ENCODE measurements at regions not wholly inside any gene's neighbourhood (a gene's known extent, or its start where the extent isn't known, plus 50 kb on each side); places are given as distances from the start of the nearest gene placed in this dataset.

DNA sequence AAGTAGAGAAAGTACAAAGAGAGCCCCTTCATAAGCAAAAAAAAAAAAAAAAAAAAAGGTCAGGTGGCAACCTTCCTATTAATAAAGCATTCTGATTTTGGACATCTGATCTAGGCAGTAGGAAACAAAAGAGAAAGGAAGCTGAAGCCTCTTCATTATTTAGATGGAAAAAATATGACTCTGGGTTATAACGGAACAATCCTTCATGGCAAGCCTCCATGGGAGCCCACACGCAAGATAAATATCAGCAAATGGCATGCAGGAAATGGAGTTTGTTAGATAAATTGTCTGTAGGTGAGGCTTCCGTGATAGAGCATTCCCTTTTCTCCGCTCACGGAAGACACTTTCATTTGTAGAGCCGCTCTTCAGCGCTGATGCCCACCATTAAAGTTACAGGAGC, 381.0 kb downstream of the TTLL7 start:
- Histone ChIP-seq H4K20me1 (ENCODE audit: insufficient read depth, low read depth, low read length) (no peaks in the 10 kb centered on the region), H3K4me1 (ENCODE audit: low read length) (0 out of 2 replicates have a peak, but pooled peaks cover 2% of the 10 kb centered on the region), H3K27me3 (ENCODE audit: low read length) (no peaks in the 10 kb centered on the region), H3K9me2 (replicated peaks; ENCODE audit: insufficient read depth, low read length) (no peaks in the 10 kb centered on the region), H3K4me3 (ENCODE audit: low read length) (no peak overlapping the region), H3K27ac (ENCODE audit: low read length) (no peak overlapping the region), H3K79me2 (ENCODE audit: low read length) (no peaks in the 10 kb centered on the region), H3K9ac (ENCODE audit: low read length) (no peak overlapping the region), H3K36me3 (ENCODE audit: insufficient read depth, low read length) (no peaks in the 10 kb centered on the region), H2AFZ (ENCODE audit: low read length) (no peak overlapping the region), H3K9me3 (ENCODE audit: low read length) (no peaks in the 10 kb centered on the region), H3K4me2 (ENCODE audit: low read depth, low read length, poor library complexity, severe bottlenecking) (no peak overlapping the region)
- no peak for DNase-seq

DNA sequence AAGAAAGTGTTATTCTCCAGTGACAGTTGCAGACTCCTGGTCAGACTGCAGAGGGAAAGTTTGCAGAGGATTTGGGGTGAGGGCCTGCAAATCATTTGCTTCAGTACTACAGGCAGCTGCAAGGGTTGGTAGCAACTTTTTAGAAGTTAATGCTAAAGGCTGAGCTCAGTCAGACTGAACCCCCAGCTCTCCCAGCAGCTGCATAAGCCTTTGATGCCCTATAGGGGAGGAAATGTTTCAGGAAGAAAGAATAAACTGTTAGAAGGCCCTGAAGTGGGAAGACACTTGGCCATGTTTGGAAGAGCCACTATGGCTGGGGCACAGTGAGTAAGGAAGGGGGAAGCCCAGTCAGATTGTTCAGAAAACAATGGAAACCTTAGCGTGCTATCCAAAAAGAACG, 383.6 kb downstream of the TTLL7 start:
- no peaks in the 10 kb centered on the region for H3K27me3 ChIP-seq (ENCODE audit: low read length)
- no peak overlapping the region for H3K4me2 ChIP-seq (ENCODE audit: low read depth, low read length, poor library complexity, severe bottlenecking)
- H3K9me3 ChIP-seq (ENCODE audit: low read length) = no peaks in the 10 kb centered on the region
- no peaks in the 10 kb centered on the region for H3K9me2 ChIP-seq (replicated peaks; ENCODE audit: insufficient read depth, low read length)
- DNase-seq = no peak
- H3K79me2 ChIP-seq (ENCODE audit: low read length) = no peaks in the 10 kb centered on the region
- no peak overlapping the region for H2AFZ ChIP-seq (ENCODE audit: low read length)
- no peak overlapping the region for H3K4me3 ChIP-seq (ENCODE audit: low read length)
- H3K4me1 ChIP-seq (ENCODE audit: low read length) = 0 out of 2 replicates have a peak, but pooled peaks cover 3% of the 10 kb centered on the region
- no peak overlapping the region for H3K27ac ChIP-seq (ENCODE audit: low read length)
- no peak overlapping the region for H3K9ac ChIP-seq (ENCODE audit: low read length)
- H4K20me1 ChIP-seq (ENCODE audit: insufficient read depth, low read depth, low read length) = no peaks in the 10 kb centered on the region
- no peaks in the 10 kb centered on the region for H3K36me3 ChIP-seq (ENCODE audit: insufficient read depth, low read length)

DNA sequence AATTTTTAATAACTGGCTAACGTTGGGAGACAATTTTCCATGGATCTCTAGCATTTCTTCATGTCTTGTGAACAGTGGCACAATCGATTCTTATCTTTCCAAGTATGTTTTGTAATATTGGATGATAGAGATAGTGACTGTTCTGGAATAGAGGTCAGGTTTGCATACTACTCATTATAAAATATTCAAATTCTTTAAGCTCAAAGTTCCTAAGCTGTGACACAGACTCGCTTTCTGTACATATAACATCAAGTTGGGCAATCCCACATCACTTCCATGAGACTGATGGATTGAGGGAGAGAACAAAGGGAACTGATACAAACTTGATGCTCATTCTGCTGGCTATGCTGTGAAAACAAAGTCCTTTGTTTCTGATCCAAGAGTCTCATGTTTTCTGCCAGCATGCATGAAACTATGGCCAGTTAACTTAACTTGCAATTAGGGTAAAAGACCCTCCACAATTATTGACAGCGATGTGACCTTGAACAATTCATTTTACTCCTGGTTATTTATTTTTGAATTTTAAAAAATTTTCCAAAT, 392.4 kb downstream of the TTLL7 start:
- no peaks in the 10 kb centered on the region for H3K79me2 ChIP-seq (ENCODE audit: low read length)
- DNase-seq = no peak
- H2AFZ ChIP-seq (ENCODE audit: low read length) = no peak overlapping the region
- no peak overlapping the region for H3K9ac ChIP-seq (ENCODE audit: low read length)
- H3K4me3 ChIP-seq (ENCODE audit: low read length) = no peak overlapping the region
- H3K27me3 ChIP-seq (ENCODE audit: low read length) = no peaks in the 10 kb centered on the region
- no peaks in the 10 kb centered on the region for H4K20me1 ChIP-seq (ENCODE audit: insufficient read depth, low read depth, low read length)
- no peak overlapping the region for H3K4me2 ChIP-seq (ENCODE audit: low read depth, low read length, poor library complexity, severe bottlenecking)
- H3K27ac ChIP-seq (ENCODE audit: low read length) = no peak overlapping the region
- no peaks in the 10 kb centered on the region for H3K4me1 ChIP-seq (ENCODE audit: low read length)
- H3K36me3 ChIP-seq (ENCODE audit: insufficient read depth, low read length) = no peaks in the 10 kb centered on the region
- no peaks in the 10 kb centered on the region for H3K9me2 ChIP-seq (replicated peaks; ENCODE audit: insufficient read depth, low read length)
- no peaks in the 10 kb centered on the region for H3K9me3 ChIP-seq (ENCODE audit: low read length)

DNA sequence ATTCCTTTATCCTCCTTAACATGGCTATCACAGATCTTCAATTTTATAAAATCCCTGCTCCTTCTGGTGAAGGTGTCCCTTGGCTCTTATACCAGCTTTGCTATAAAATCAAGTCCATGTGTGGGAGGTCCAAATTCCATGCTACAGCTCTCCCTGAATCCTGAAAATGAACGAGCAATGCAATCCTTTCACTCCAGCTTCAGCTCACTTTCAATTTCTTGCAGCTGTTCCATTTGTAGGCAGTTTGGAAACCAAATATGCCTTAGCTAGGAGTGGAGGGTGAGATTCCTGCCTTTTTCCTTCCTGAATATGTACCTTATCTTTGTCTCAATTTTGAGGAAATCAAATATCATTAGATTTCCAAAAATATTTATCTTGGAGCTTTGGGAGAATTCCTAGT, 402.6 kb downstream of the TTLL7 start:
- Histone ChIP-seq H2AFZ (ENCODE audit: low read length) (no peak overlapping the region), H3K9me3 (ENCODE audit: low read length) (no peaks in the 10 kb centered on the region), H3K79me2 (ENCODE audit: low read length) (no peaks in the 10 kb centered on the region), H3K27me3 (ENCODE audit: low read length) (no peaks in the 10 kb centered on the region), H3K27ac (ENCODE audit: low read length) (no peak overlapping the region), H3K4me2 (ENCODE audit: low read depth, low read length, poor library complexity, severe bottlenecking) (no peak overlapping the region), H3K9ac (ENCODE audit: low read length) (no peak overlapping the region), H3K4me3 (ENCODE audit: low read length) (no peak overlapping the region), H3K9me2 (replicated peaks; ENCODE audit: insufficient read depth, low read length) (no peaks in the 10 kb centered on the region), H3K36me3 (ENCODE audit: insufficient read depth, low read length) (no peaks in the 10 kb centered on the region), H3K4me1 (ENCODE audit: low read length) (peaks cover 6% of the 10 kb centered on the region; the same call in 1 of the 2 replicates), H4K20me1 (ENCODE audit: insufficient read depth, low read depth, low read length) (no peaks in the 10 kb centered on the region)
- no peak for DNase-seq

DNA sequence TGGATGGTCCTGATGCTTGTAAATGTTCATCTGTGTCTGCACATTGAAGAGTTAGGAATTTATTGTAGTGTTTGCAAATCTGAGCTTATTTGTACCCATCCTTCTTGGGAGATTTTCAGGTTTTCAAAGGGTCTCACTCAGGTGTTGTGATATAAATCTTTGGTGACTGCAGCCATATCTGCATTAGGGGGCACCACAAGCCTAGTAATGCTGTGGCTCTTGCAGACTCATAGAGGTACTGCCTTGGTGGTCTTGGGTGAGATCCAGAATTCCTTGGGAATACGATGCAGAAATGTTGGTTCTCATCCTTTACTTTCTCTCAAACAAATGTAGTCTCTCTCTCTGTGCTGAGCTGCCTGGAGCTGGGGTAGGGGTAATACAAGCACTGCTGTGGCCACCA, 405.9 kb downstream of the TTLL7 start:
- peak; percentile 46 for DNase-seq
- H3K36me3 ChIP-seq (ENCODE audit: insufficient read depth, low read length) = no peaks in the 10 kb centered on the region
- H3K27ac ChIP-seq (ENCODE audit: low read length) = no peak overlapping the region
- no peaks in the 10 kb centered on the region for H3K27me3 ChIP-seq (ENCODE audit: low read length)
- H4K20me1 ChIP-seq (ENCODE audit: insufficient read depth, low read depth, low read length) = no peaks in the 10 kb centered on the region
- H2AFZ ChIP-seq (ENCODE audit: low read length) = no peak overlapping the region
- H3K4me3 ChIP-seq (ENCODE audit: low read length) = no peak overlapping the region
- H3K79me2 ChIP-seq (ENCODE audit: low read length) = no peaks in the 10 kb centered on the region
- H3K9me3 ChIP-seq (ENCODE audit: low read length) = no peaks in the 10 kb centered on the region
- no peak overlapping the region for H3K9ac ChIP-seq (ENCODE audit: low read length)
- H3K4me1 ChIP-seq (ENCODE audit: low read length) = peaks cover 6% of the 10 kb centered on the region; the same call in 1 of the 2 replicates
- H3K4me2 ChIP-seq (ENCODE audit: low read depth, low read length, poor library complexity, severe bottlenecking) = no peak overlapping the region
- H3K9me2 ChIP-seq (replicated peaks; ENCODE audit: insufficient read depth, low read length) = no peaks in the 10 kb centered on the region

DNA sequence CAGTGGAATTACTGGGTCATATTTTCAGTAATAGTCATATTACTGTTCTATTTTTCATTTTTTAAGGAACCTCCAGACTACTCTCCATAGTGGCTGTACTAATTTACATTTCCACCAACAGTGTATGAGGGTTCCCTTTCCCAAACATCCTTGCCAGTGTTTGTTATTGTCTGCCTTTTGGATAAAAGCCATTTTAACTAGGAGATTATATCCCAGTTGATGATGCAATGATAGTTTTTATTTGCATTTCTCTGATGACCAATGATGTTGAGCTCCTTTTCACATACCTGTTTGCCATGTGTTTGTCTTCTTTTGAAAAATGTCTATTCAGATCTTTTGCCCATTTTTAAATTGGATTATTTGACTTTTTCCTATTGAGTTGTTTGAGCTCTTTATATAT, 410.8 kb downstream of the TTLL7 start:
- Histone ChIP-seq H3K9me2 (replicated peaks; ENCODE audit: insufficient read depth, low read length) (no peaks in the 10 kb centered on the region), H3K4me2 (ENCODE audit: low read depth, low read length, poor library complexity, severe bottlenecking) (no peak overlapping the region), H3K79me2 (ENCODE audit: low read length) (no peaks in the 10 kb centered on the region), H3K27me3 (ENCODE audit: low read length) (no peaks in the 10 kb centered on the region), H3K4me3 (ENCODE audit: low read length) (no peak overlapping the region), H3K36me3 (ENCODE audit: insufficient read depth, low read length) (no peaks in the 10 kb centered on the region), H3K9me3 (ENCODE audit: low read length) (no peaks in the 10 kb centered on the region), H3K4me1 (ENCODE audit: low read length) (no peaks in the 10 kb centered on the region), H2AFZ (ENCODE audit: low read length) (no peak overlapping the region), H3K27ac (ENCODE audit: low read length) (no peak overlapping the region), H3K9ac (ENCODE audit: low read length) (no peak overlapping the region), H4K20me1 (ENCODE audit: insufficient read depth, low read depth, low read length) (no peaks in the 10 kb centered on the region)
- DNase-seq = no peak

DNA sequence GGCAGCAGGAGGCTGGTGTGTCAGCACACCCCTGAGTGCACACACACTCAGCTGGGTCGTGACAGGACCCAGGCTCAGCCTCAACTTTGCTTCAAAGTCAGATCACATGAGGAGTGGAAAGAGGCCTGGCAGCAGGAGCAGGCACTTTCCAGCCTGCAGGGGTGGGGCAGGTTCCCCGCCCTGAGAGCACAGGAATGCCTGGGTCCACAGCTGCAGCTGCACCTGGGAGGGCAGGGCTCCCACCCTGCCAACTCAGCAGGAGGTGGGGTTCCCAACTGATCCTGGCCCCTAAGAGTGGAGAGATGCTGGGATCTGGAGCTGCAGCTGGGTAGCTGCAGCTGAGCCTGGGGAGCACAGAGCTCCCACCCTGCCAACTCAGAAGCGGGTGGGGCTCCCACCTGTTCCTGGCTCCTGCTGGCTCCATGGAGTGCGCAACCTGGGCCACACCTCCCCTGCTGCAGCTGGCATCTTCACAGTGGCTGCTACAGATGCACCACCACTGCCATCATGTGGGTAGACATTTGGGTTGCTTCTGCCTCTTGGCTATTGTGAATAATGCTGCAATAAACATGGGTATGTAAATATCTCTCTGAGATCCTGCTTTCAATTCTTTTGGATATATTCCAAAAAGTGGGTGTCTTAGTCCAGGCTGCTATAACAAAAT, 415.4 kb downstream of the TTLL7 start:
- H3K4me1 ChIP-seq (ENCODE audit: low read length) = no peaks in the 10 kb centered on the region
- H3K9me2 ChIP-seq (replicated peaks; ENCODE audit: insufficient read depth, low read length) = no peaks in the 10 kb centered on the region
- H3K27me3 ChIP-seq (ENCODE audit: low read length) = no peaks in the 10 kb centered on the region
- no peak overlapping the region for H2AFZ ChIP-seq (ENCODE audit: low read length)
- H3K27ac ChIP-seq (ENCODE audit: low read length) = no peak overlapping the region
- no peaks in the 10 kb centered on the region for H3K9me3 ChIP-seq (ENCODE audit: low read length)
- H3K4me3 ChIP-seq (ENCODE audit: low read length) = no peak overlapping the region
- peak; percentile 46 for DNase-seq
- H4K20me1 ChIP-seq (ENCODE audit: insufficient read depth, low read depth, low read length) = no peaks in the 10 kb centered on the region
- H3K79me2 ChIP-seq (ENCODE audit: low read length) = no peaks in the 10 kb centered on the region
- H3K4me2 ChIP-seq (ENCODE audit: low read depth, low read length, poor library complexity, severe bottlenecking) = no peak overlapping the region
- no peak overlapping the region for H3K9ac ChIP-seq (ENCODE audit: low read length)
- H3K36me3 ChIP-seq (ENCODE audit: insufficient read depth, low read length) = no peaks in the 10 kb centered on the region

DNA sequence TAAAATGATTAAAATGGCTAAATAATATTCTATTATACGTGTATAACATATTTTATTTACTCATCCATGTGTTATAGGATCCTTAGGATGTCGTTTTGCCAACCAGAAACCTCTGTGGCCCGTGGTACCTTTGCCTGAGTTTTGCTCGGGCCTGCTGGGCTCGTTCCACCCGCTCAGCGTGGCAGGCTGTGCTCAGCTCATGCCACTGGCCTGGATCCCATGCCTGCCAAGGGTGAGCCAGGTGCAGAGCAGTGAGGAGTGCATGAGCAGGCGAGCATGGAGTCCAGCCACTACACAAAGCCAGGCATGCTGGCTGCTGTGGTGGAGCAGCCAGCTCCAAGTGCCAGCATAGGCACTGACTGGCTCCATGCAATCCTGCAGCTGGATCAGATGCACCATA, 417.2 kb downstream of the TTLL7 start:
- H3K27ac ChIP-seq (ENCODE audit: low read length) = no peak overlapping the region
- no peak for DNase-seq
- no peaks in the 10 kb centered on the region for H3K4me1 ChIP-seq (ENCODE audit: low read length)

More for the DNA sequence above, 417.2 kb downstream of the TTLL7 start:
- Histone ChIP-seq H3K9me2 (replicated peaks; ENCODE audit: insufficient read depth, low read length) (0 out of 2 replicates have a peak, but pooled peaks cover 3% of the 10 kb centered on the region), H3K4me3 (ENCODE audit: low read length) (no peak overlapping the region), H3K36me3 (ENCODE audit: insufficient read depth, low read length) (no peaks in the 10 kb centered on the region), H3K4me2 (ENCODE audit: low read depth, low read length, poor library complexity, severe bottlenecking) (no peak overlapping the region), H4K20me1 (ENCODE audit: insufficient read depth, low read depth, low read length) (no peaks in the 10 kb centered on the region), H3K9ac (ENCODE audit: low read length) (no peak overlapping the region), H3K9me3 (ENCODE audit: low read length) (no peaks in the 10 kb centered on the region), H3K79me2 (ENCODE audit: low read length) (no peaks in the 10 kb centered on the region), H2AFZ (ENCODE audit: low read length) (no peak overlapping the region), H3K27me3 (ENCODE audit: low read length) (no peaks in the 10 kb centered on the region)
